IMR-90 (cell line): ENCODE measurements at regions not wholly inside any gene's neighbourhood (a gene's known extent, or its start where the extent isn't known, plus 50 kb on each side); places are given as distances from the start of the nearest gene placed in this dataset.
A peak's percentile ranks its signal among the peaks of the same experiment; 100 is the strongest.

Experiments used
- ATAC-seq: fragments of 200-7000 bp; cut with Tn5 transposase; 2 replicates; pipeline ENCODE4 v1.9.1; 2020; ENCODE audit warnings: low read depth, mild to moderate bottlenecking, moderate library complexity
- BruUV-seq: library from RNA; stranded (reverse); fragments of 400-500 nt; replicated peaks from 2 replicates; lab custom pipeline; 2021; lab: Mats Ljungman, UMichigan
- CTCF ChIA-PET: fragments of 300-600 bp; formaldehyde crosslinking; extraction: SDS; loops from one replicate; lab custom pipeline; 2021; ENCODE audit warnings: antibody characterized with exemption; lab: Yijun Ruan, JAX
- POLR2A ChIA-PET: fragments of 300-600 bp; sonication (Branson Sonifier 250); formaldehyde crosslinking; loops from one replicate; lab custom pipeline; 2022; ENCODE audit warnings: antibody characterized with exemption; ENCODE audit not compliant: unreplicated experiment; lab: Charles Lee
- DNase-seq: peaks from one replicate; pipeline ENCODE4 v3.0.0; 2013
- H2AFZ ChIP-seq: replicated peaks from 2 replicates; pipeline ENCODE3; 2013; ENCODE audit warnings: low read length, mild to moderate bottlenecking; ENCODE audit not compliant: poor library complexity
- H2AK5ac ChIP-seq: 2 replicates; pipeline ENCODE4 v1.6.1; 2013; ENCODE audit warnings: low read depth, low read length, inconsistent platforms
- H2AK9ac ChIP-seq: replicated peaks from 2 replicates; pipeline ENCODE3; 2013; ENCODE audit warnings: mild to moderate bottlenecking, low read depth, low read length, moderate library complexity; ENCODE audit not compliant: poor library complexity
- H2BK120ac ChIP-seq: 2 replicates; pipeline ENCODE4 v1.6.1; 2013; ENCODE audit warnings: low read depth, low read length, inconsistent platforms
- H2BK15ac ChIP-seq: 3 replicates; pipeline ENCODE4 v1.6.1; 2013; ENCODE audit warnings: low read depth, low read length, inconsistent platforms
- H2BK20ac ChIP-seq: 2 replicates; pipeline ENCODE4 v1.6.1; 2013; ENCODE audit warnings: low read depth, mild to moderate bottlenecking, inconsistent platforms, low read length, moderate library complexity
- H2BK5ac ChIP-seq: 2 replicates; pipeline ENCODE4 v1.6.1; 2013; ENCODE audit warnings: mild to moderate bottlenecking, low read depth, low read length, inconsistent platforms; ENCODE audit not compliant: poor library complexity, severe bottlenecking
- H3K14ac ChIP-seq: replicated peaks from 2 replicates; pipeline ENCODE4 v1.6.1; 2013; ENCODE audit warnings: low read depth, low read length, inconsistent platforms
- H3K18ac ChIP-seq: 2 replicates; pipeline ENCODE4 v1.6.1; 2013; ENCODE audit warnings: low read depth, low read length, control low read depth
- H3K23ac ChIP-seq: 2 replicates; pipeline ENCODE4 v1.6.1; 2013; ENCODE audit warnings: low read depth, low read length, inconsistent platforms
- H3K27ac ChIP-seq: 2 replicates; pipeline ENCODE4 v1.5.1; 2013; ENCODE audit warnings: mild to moderate bottlenecking, control low read depth, low read length; ENCODE audit not compliant: insufficient read depth
- H3K27me3 ChIP-seq: 2 replicates; pipeline ENCODE4 v1.6.1; 2013; ENCODE audit warnings: low read length; ENCODE audit not compliant: control insufficient read depth, insufficient read depth
- H3K36me3 ChIP-seq: 2 replicates; pipeline ENCODE4 v1.6.1; 2013; ENCODE audit warnings: low read length, mixed read lengths; ENCODE audit not compliant: control insufficient read depth, insufficient read depth
- H3K4ac ChIP-seq: 2 replicates; pipeline ENCODE4 v1.6.1; 2013; ENCODE audit warnings: low read depth, low read length, inconsistent platforms
- H3K4me1 ChIP-seq: 2 replicates; pipeline ENCODE4 v1.6.1; 2013; ENCODE audit warnings: low read length, mixed read lengths; ENCODE audit not compliant: control insufficient read depth, insufficient read depth
- H3K4me2 ChIP-seq: 2 replicates; pipeline ENCODE4 v1.6.1; 2013; ENCODE audit warnings: low read depth, mild to moderate bottlenecking, control low read depth, low read length, moderate library complexity
- H3K4me3 ChIP-seq: 2 replicates; pipeline ENCODE4 v1.5.1; 2013; ENCODE audit warnings: low read depth, mild to moderate bottlenecking, control low read depth, low read length, moderate library complexity; ENCODE audit not compliant: insufficient read depth
- H3K56ac ChIP-seq: 2 replicates; pipeline ENCODE4 v1.6.1; 2013; ENCODE audit warnings: low read length, inconsistent platforms; ENCODE audit not compliant: insufficient read depth; ENCODE audit errors: extremely low read depth
- H3K79me1 ChIP-seq, 2 experiments: 2 replicates each; pipeline ENCODE4 v1.6.1; 2013; ENCODE audit warnings: low read length in 2 of 2, inconsistent platforms in 1 of 2, low read depth in 1 of 2
- H3K9ac ChIP-seq: 2 replicates; pipeline ENCODE4 v1.6.1; 2013; ENCODE audit warnings: low read depth, low read length, control low read depth
- H3K9me1 ChIP-seq: 2 replicates; pipeline ENCODE4 v1.6.1; 2013; ENCODE audit warnings: low read length, inconsistent platforms; ENCODE audit not compliant: insufficient read depth
- H3K9me3 ChIP-seq: 2 replicates; pipeline ENCODE4 v1.6.1; 2013; ENCODE audit warnings: low read length; ENCODE audit not compliant: control insufficient read depth, insufficient read depth
- H4K20me1 ChIP-seq: 2 replicates; pipeline ENCODE4 v1.6.1; 2013; ENCODE audit warnings: low read length, inconsistent platforms; ENCODE audit not compliant: insufficient read depth
- H4K5ac ChIP-seq: 2 replicates; pipeline ENCODE4 v1.6.1; 2013; ENCODE audit warnings: mild to moderate bottlenecking, low read depth, low read length, control low read depth
- H4K8ac ChIP-seq, 2 experiments: 2 replicates each; pipeline ENCODE4 v1.6.1; 2013; ENCODE audit warnings: low read depth in 2 of 2, low read length in 2 of 2, control low read depth in 1 of 2, inconsistent platforms in 1 of 2
- H4K91ac ChIP-seq: 2 replicates; pipeline ENCODE4 v1.6.1; 2013; ENCODE audit warnings: low read depth, low read length, inconsistent platforms; ENCODE audit not compliant: insufficient read depth
- BHLHE40 ChIP-seq: fragments of 150-350 bp; IDR thresholded peaks from 2 replicates; pipeline ENCODE4 v1.6.1; 2016; ENCODE audit warnings: mild to moderate bottlenecking, low read depth, low read length
- CEBPB ChIP-seq: IDR thresholded peaks from 2 replicates; pipeline ENCODE4 v1.6.1; 2012; ENCODE audit warnings: low read depth, low read length, improper control_type of control experiment
- CHD1 ChIP-seq: IDR thresholded peaks from 2 replicates; pipeline ENCODE4 v1.6.1; 2012; ENCODE audit warnings: low read depth, low read length, improper control_type of control experiment
- MAFK ChIP-seq: IDR thresholded peaks from 2 replicates; pipeline ENCODE4 v1.6.1; 2012; ENCODE audit warnings: low read depth, low read length, improper control_type of control experiment
- MXI1 ChIP-seq: IDR thresholded peaks from 2 replicates; pipeline ENCODE4 v1.6.1; 2012; ENCODE audit warnings: low read depth, mild to moderate bottlenecking, low read length, moderate library complexity, borderline replicate concordance
- NFE2L2 ChIP-seq: fragments of 150-350 bp; IDR thresholded peaks from 2 replicates; pipeline ENCODE4 v1.6.1; 2016; ENCODE audit warnings: low read depth, mild to moderate bottlenecking, low read length
- POLR2A ChIP-seq: IDR thresholded peaks from 2 replicates; pipeline ENCODE4 v1.6.1; 2012; ENCODE audit warnings: mild to moderate bottlenecking, low read depth, low read length
- RCOR1 ChIP-seq: IDR thresholded peaks from 2 replicates; pipeline ENCODE4 v1.6.1; 2012; ENCODE audit warnings: mild to moderate bottlenecking, low read length, improper control_type of control experiment; ENCODE audit not compliant: insufficient replicate concordance
- RFX5 ChIP-seq: IDR thresholded peaks from 2 replicates; pipeline ENCODE4 v1.8.0; 2012; ENCODE audit warnings: low read depth, mild to moderate bottlenecking, low read length, moderate library complexity
- SMC3 ChIP-seq: fragments of 150-350 bp; IDR thresholded peaks from 2 replicates; pipeline ENCODE4 v1.6.1; 2016; ENCODE audit warnings: low read depth, mild to moderate bottlenecking, antibody characterized with exemption, low read length, moderate library complexity
- WGBS, 2 experiments: methylation state at CpG; one replicate each; pipeline versions ENCODE4 v1.1.5 to v1.1.7; 2013; ENCODE audit warnings: missing lambda C conversion rate in 2 of 2; ENCODE audit not compliant: insufficient read length in 1 of 2; ENCODE audit errors: extremely low coverage in 2 of 2; 5-methylcytosine and 5-hydroxymethylcytosine counted together
- dilution Hi-C: fragments of 300-500 bp; cut with HindIII; formaldehyde crosslinking; loops from one replicate; pipeline ENCODE4 v1.14.3; 2018; ENCODE audit warnings: low sequenced_read_pairs; ENCODE audit not compliant: unreplicated experiment
- in situ Hi-C: fragments of 300-500 bp; cut with MboI; formaldehyde crosslinking; loops from 3 replicates; pipeline ENCODE4 v1.14.3; 2019; ENCODE audit warnings: low sequenced_read_pairs, inconsistent platforms, mixed read lengths
- intact Hi-C: fragments of 100-400 bp; cut with micrococcal nuclease; formaldehyde crosslinking; loops from 2 replicates; pipeline ENCODE4 v1.10.0; 2022
- TF ChIP-seq, protein P1 (sequence below): conservative IDR thresholded peaks from 2 replicates; pipeline ENCODE4 v1.5.1; 2012; ENCODE audit warnings: mild to moderate bottlenecking, low read depth, low read length, improper control_type of control experiment
- TF ChIP-seq, protein P2 (sequence below): fragments of 150-350 bp; IDR thresholded peaks from 2 replicates; pipeline ENCODE4 v1.6.1; 2016; ENCODE audit warnings: low read depth, mild to moderate bottlenecking, low read length, moderate library complexity, borderline replicate concordance
- TF ChIP-seq, protein P3 (sequence below): fragments of 150-350 bp; IDR thresholded peaks from 2 replicates; pipeline ENCODE4 v1.6.1; 2017; ENCODE audit warnings: mild to moderate bottlenecking, antibody characterized with exemption, low read length, low read depth

DNA sequence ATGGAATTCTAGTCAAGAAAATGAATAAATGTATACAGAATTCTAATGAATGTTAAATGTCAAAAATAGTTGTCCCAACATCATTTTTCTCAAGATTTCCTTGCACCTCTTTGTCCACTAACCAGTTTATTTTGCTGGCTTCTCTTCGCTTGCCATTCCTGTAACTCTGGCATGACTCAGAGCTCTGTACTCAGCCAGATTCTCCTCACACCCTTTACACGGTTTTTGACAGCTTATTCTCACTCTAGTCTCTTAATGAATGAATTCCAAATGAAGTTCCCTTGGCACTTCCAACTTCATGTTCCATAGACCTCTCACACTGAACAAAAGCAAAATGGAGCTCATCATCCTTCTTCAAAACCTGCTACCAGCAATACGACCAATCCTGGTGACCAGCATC lies 419.3 kb upstream of the SLIT2 start:
- Histone ChIP-seq H3K18ac (peak overlapping the region; percentile 5; the same call in 1 of the 2 replicates), H3K9me1 (peaks cover 3% of the 10 kb centered on the region; the same call in 1 of the 2 replicates), H3K27ac (no peak overlapping the region), H3K36me3 (no peaks in the 10 kb centered on the region), H4K5ac (no peak overlapping the region), H3K27me3 (no peaks in the 10 kb centered on the region), H2AK5ac (peak overlapping the region; percentile 20; the same call in 1 of the 2 replicates), H2BK20ac (peak overlapping the region; percentile 58), H4K8ac (peak overlapping the region in 1 of 2 experiments; percentile 18; a peak in 2 of 4 replicates), H3K23ac (no peak overlapping the region), H2BK120ac (peak overlapping the region; percentile 73; the same call in 1 of the 2 replicates), H3K9ac (no peak overlapping the region), H4K91ac (no peak overlapping the region; the same call in 1 of the 2 replicates), H4K20me1 (no peaks in the 10 kb centered on the region), H3K56ac (no peak overlapping the region), H3K4me2 (peak overlapping the region; percentile 58; the same call in 1 of the 2 replicates), H3K4me1 (no peaks in the 10 kb centered on the region; the same call in 1 of the 2 replicates), H2AK9ac (no peak overlapping the region), H3K4ac (peak overlapping the region; percentile 54; the same call in 1 of the 2 replicates), H2AFZ (no peak overlapping the region), H3K9me3 (no peaks in the 10 kb centered on the region), H3K79me1 (no peaks in the 10 kb centered on the region), H3K14ac (peak overlapping the region; percentile 8; the same call in 1 of the 2 replicates), H2BK15ac (peak overlapping the region; percentile 30; the same call in 1 of the 3 replicates), H2BK5ac (peak overlapping the region; percentile 10), H3K4me3 (no peak overlapping the region)
- intact Hi-C loops, result no loop called here
- WGBS, 2 experiments, result 64% methylated on average over 2 of the region's 3 CpGs; no CpG with 5 or more reads in 1 of the 2 experiments
- dilution Hi-C loops, result no loop called here
- in situ Hi-C loops, result no loop called here
- ChIA-PET POLR2A (no interaction called here), CTCF (no interaction called here)
- BruUV-seq, result no TSS peak
- TF ChIP-seq, protein P1, sequence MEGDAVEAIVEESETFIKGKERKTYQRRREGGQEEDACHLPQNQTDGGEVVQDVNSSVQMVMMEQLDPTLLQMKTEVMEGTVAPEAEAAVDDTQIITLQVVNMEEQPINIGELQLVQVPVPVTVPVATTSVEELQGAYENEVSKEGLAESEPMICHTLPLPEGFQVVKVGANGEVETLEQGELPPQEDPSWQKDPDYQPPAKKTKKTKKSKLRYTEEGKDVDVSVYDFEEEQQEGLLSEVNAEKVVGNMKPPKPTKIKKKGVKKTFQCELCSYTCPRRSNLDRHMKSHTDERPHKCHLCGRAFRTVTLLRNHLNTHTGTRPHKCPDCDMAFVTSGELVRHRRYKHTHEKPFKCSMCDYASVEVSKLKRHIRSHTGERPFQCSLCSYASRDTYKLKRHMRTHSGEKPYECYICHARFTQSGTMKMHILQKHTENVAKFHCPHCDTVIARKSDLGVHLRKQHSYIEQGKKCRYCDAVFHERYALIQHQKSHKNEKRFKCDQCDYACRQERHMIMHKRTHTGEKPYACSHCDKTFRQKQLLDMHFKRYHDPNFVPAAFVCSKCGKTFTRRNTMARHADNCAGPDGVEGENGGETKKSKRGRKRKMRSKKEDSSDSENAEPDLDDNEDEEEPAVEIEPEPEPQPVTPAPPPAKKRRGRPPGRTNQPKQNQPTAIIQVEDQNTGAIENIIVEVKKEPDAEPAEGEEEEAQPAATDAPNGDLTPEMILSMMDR, result no peak
- TF ChIP-seq NFE2L2 (no peak), MAFK (no peak), MXI1 (no peak), BHLHE40 (no peak), RCOR1 (no peak), CHD1 (no peak), SMC3 (no peak), POLR2A (no peak), RFX5 (no peak), CEBPB (no peak)
- TF ChIP-seq, protein P2, sequence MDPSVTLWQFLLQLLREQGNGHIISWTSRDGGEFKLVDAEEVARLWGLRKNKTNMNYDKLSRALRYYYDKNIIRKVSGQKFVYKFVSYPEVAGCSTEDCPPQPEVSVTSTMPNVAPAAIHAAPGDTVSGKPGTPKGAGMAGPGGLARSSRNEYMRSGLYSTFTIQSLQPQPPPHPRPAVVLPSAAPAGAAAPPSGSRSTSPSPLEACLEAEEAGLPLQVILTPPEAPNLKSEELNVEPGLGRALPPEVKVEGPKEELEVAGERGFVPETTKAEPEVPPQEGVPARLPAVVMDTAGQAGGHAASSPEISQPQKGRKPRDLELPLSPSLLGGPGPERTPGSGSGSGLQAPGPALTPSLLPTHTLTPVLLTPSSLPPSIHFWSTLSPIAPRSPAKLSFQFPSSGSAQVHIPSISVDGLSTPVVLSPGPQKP, result no peak
- TF ChIP-seq, protein P3, sequence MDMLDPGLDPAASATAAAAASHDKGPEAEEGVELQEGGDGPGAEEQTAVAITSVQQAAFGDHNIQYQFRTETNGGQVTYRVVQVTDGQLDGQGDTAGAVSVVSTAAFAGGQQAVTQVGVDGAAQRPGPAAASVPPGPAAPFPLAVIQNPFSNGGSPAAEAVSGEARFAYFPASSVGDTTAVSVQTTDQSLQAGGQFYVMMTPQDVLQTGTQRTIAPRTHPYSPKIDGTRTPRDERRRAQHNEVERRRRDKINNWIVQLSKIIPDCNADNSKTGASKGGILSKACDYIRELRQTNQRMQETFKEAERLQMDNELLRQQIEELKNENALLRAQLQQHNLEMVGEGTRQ, result no peak
- DNase-seq (peak; percentile 31), ATAC-seq (peak; percentile 64)
